ENCODE measurements at regions not wholly inside any gene's neighbourhood (a gene's known extent, or its start where the extent isn't known, plus 50 kb on each side); places are given as distances from the start of the nearest gene placed in this dataset.

DNA sequence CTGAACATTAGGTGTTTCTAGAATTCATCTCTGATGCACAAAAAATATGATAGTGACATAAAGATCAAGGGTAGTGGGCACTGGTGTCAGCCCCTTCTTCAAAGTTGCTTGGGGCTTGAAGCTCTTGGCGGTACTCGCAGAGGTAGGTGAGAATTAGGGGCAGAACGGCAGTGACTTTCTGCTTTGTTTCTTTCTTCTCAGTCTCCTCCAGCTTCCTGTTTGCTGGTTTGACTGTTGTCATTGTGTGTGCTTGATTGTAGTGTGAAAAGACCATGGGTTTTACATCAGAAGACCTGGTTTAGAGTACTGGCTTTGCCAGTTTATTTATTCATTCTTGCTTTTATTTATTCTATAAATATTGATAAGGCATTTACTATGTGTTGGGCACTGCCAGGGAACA is 156.7 kb upstream of the PLET1 start:
- TF ChIP-seq, protein P1, sequence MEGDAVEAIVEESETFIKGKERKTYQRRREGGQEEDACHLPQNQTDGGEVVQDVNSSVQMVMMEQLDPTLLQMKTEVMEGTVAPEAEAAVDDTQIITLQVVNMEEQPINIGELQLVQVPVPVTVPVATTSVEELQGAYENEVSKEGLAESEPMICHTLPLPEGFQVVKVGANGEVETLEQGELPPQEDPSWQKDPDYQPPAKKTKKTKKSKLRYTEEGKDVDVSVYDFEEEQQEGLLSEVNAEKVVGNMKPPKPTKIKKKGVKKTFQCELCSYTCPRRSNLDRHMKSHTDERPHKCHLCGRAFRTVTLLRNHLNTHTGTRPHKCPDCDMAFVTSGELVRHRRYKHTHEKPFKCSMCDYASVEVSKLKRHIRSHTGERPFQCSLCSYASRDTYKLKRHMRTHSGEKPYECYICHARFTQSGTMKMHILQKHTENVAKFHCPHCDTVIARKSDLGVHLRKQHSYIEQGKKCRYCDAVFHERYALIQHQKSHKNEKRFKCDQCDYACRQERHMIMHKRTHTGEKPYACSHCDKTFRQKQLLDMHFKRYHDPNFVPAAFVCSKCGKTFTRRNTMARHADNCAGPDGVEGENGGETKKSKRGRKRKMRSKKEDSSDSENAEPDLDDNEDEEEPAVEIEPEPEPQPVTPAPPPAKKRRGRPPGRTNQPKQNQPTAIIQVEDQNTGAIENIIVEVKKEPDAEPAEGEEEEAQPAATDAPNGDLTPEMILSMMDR (IDR thresholded peaks at IDR 0.05) = no peak
- TF ChIP-seq POLR2A (IDR thresholded peaks at IDR 0.05) = no peak
